ENCODE measurements at regions not wholly inside any gene's neighbourhood (a gene's known extent, or its start where the extent isn't known, plus 50 kb on each side); places are given as distances from the start of the nearest gene placed in this dataset.

- Histone ChIP-seq H3K36me3 (ENCODE audit: low read depth) (no peaks in the 10 kb centered on the region), H3K4me3 (no peak overlapping the region), H3K9me3 (no peaks in the 10 kb centered on the region), H3K4me1 (ENCODE audit: low read depth) (no peaks in the 10 kb centered on the region)
- intact Hi-C loops (cut with DNase I, micrococcal nuclease): no loop called here
- ATAC-seq (no peak), DNase-seq (no peak)
- no peak for TF ChIP-seq CTCF (IDR thresholded peaks at IDR 0.05)
Observed at GRCh38 chr12:28054583-28054982, 82.0 kb upstream of the PTHLH start.

GRCh38 chr12:28057856-28058615 is 85.5 kb upstream of the PTHLH start:
- no peak overlapping the region for H3K4me3 ChIP-seq
- ATAC-seq (no peak), DNase-seq (no peak)
- H3K36me3 ChIP-seq (ENCODE audit: low read depth): no peaks in the 10 kb centered on the region
- no peaks in the 10 kb centered on the region for H3K9me3 ChIP-seq
- intact Hi-C loops (cut with DNase I, micrococcal nuclease): no loop called here
- no peak for TF ChIP-seq CTCF (IDR thresholded peaks at IDR 0.05)
- H3K4me1 ChIP-seq (ENCODE audit: low read depth): no peaks in the 10 kb centered on the region

GRCh38 chr12:28059220-28059619 is 86.7 kb upstream of the PTHLH start:
- no peak for TF ChIP-seq CTCF (IDR thresholded peaks at IDR 0.05)
- no peak for DNase-seq
- H3K4me3 ChIP-seq: no peak overlapping the region
- no peaks in the 10 kb centered on the region for H3K9me3 ChIP-seq
- intact Hi-C loops (cut with DNase I, micrococcal nuclease): no loop called here
- H3K4me1 ChIP-seq (ENCODE audit: low read depth): no peaks in the 10 kb centered on the region
- ATAC-seq: no peak
- no peaks in the 10 kb centered on the region for H3K36me3 ChIP-seq (ENCODE audit: low read depth)

GRCh38 chr12:28059668-28060067 is 87.1 kb upstream of the PTHLH start:
- ATAC-seq: no peak

GRCh38 chr12:28060871-28061270 is 88.3 kb upstream of the PTHLH start:
- intact Hi-C loops (cut with DNase I, micrococcal nuclease): no loop called here
- Histone ChIP-seq H3K4me3 (no peak overlapping the region), H3K9me3 (no peaks in the 10 kb centered on the region), H3K4me1 (ENCODE audit: low read depth) (no peaks in the 10 kb centered on the region), H3K36me3 (ENCODE audit: low read depth) (no peaks in the 10 kb centered on the region)
- DNase-seq (no peak), ATAC-seq (no peak)
- TF ChIP-seq CTCF (IDR thresholded peaks at IDR 0.05): no peak

More at GRCh38 chr12:28059668-28060067, 87.1 kb upstream of the PTHLH start:
- Histone ChIP-seq H3K4me1 (ENCODE audit: low read depth) (no peaks in the 10 kb centered on the region), H3K9me3 (no peaks in the 10 kb centered on the region), H3K36me3 (ENCODE audit: low read depth) (no peaks in the 10 kb centered on the region), H3K4me3 (no peak overlapping the region)
- no peak for DNase-seq
- intact Hi-C loops (cut with DNase I, micrococcal nuclease): no loop called here
- no peak for TF ChIP-seq CTCF (IDR thresholded peaks at IDR 0.05)
